ENCODE measurements at regions not wholly inside any gene's neighbourhood (a gene's known extent, or its start where the extent isn't known, plus 50 kb on each side); places are given as distances from the start of the nearest gene placed in this dataset.

GRCh38 chrX:39772057-39772832 is 325.5 kb downstream of the BCOR start:
- TF ChIP-seq CTCF (IDR thresholded peaks at IDR 0.05) (no peak), POLR2AphosphoS5 (IDR thresholded peaks at IDR 0.05) (no peak), POLR2A (IDR thresholded peaks at IDR 0.05) (no peak)
